Chondrocyte (in vitro differentiated cells): ENCODE measurements at regions not wholly inside any gene's neighbourhood (a gene's known extent, or its start where the extent isn't known, plus 50 kb on each side); places are given as distances from the start of the nearest gene placed in this dataset.

ENCODE experiments used
- DNase-seq: peaks from one replicate; pipeline ENCODE4 v3.0.0; 2021; ENCODE audit warnings: mixed read lengths, low spot score
- H3K27ac Mint-ChIP-seq: one replicate; pipeline ENCODE4 v1.8.0; 2021; ENCODE audit warnings: mild to moderate bottlenecking, moderate library complexity, mixed read lengths; ENCODE audit not compliant: unreplicated experiment
- H3K27me3 Mint-ChIP-seq: 2 replicates; pipeline ENCODE4 v1.8.0; 2021; ENCODE audit warnings: low read depth, mixed read lengths
- H3K36me3 Mint-ChIP-seq: 2 replicates; pipeline ENCODE4 v1.8.0; 2021; ENCODE audit warnings: low read depth, mixed read lengths
- H3K4me1 Mint-ChIP-seq: 2 replicates; pipeline ENCODE4 v1.8.0; 2021; ENCODE audit warnings: low read depth, mild to moderate bottlenecking, mixed read lengths
- H3K4me3 Mint-ChIP-seq: one replicate; pipeline ENCODE4 v1.8.0; 2021; ENCODE audit warnings: mild to moderate bottlenecking, moderate library complexity, mixed read lengths; ENCODE audit not compliant: unreplicated experiment
- H3K9me3 Mint-ChIP-seq: 2 replicates; pipeline ENCODE4 v1.8.0; 2021; ENCODE audit warnings: low read depth, mixed read lengths
- CTCF ChIP-seq: fragments of 200-600 bp; sonication (generic); IDR thresholded peaks from 2 replicates; pipeline ENCODE4 v1.5.0; 2021; ENCODE audit warnings: antibody characterized with exemption, mild to moderate bottlenecking, moderate library complexity

DNA sequence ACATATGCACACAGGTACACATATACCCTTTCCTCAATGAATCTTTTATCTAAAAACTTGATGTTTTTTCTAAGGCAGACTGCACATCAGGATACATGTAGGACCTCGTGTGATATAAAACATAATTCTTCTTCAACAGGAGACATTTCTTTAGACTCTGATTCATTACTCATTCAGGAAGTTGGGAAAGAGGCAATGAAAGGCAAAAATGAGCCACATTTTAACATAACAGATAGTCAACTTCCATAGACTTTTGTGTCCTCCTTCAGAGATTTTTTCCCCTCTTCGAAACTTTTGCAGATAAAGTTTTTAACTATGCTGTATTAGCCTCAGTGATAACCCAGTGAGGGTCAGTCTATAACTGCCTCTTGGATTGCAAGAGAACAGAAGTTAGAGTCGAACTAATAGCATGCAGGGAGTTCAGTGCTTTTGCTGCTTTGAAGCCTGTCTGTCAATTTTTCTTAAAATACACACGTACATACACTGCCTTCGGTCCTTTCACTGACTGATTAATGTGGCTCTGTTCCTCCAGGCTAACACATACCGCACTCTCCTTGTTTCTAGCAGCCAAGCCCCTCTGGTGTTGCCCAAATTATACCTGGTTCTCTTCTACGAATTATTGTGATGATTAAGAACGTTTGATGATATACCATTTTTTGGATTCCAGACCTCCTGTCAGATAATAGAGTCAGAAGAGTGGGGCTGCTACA is 562.5 kb upstream of the MAP3K7 start:
- DNase-seq, result no peak
- Mint-ChIP-seq H3K4me1 (peaks cover 28% of the 10 kb centered on the region), H3K27ac (peak overlapping the region; percentile 13), H3K36me3 (no peaks in the 10 kb centered on the region), H3K27me3 (no peaks in the 10 kb centered on the region), H3K4me3 (no peak overlapping the region), H3K9me3 (no peaks in the 10 kb centered on the region)
- no peak for TF ChIP-seq CTCF

GRCh38 chr6:91144126-91144525 is 557.3 kb upstream of the MAP3K7 start:
- Mint-ChIP-seq H3K36me3 (no peaks in the 10 kb centered on the region), H3K9me3 (no peaks in the 10 kb centered on the region), H3K4me1 (peaks cover 53% of the 10 kb centered on the region), H3K27ac (no peak overlapping the region), H3K4me3 (no peak overlapping the region), H3K27me3 (no peaks in the 10 kb centered on the region)
- no peak for TF ChIP-seq CTCF
- no peak for DNase-seq

- Mint-ChIP-seq H3K27me3 (no peaks in the 10 kb centered on the region), H3K36me3 (no peaks in the 10 kb centered on the region), H3K4me1 (peaks cover 61% of the 10 kb centered on the region), H3K9me3 (no peaks in the 10 kb centered on the region), H3K27ac (no peak overlapping the region), H3K4me3 (no peak overlapping the region)
- TF ChIP-seq CTCF, result no peak
- DNase-seq, result no peak
Measured at GRCh38 chr6:91142154-91142553, 555.3 kb upstream of the MAP3K7 start.

GRCh38 chr6:91141346-91141745 is 554.5 kb upstream of the MAP3K7 start:
- Mint-ChIP-seq H3K4me1 (peaks cover 69% of the 10 kb centered on the region), H3K27ac (no peak overlapping the region), H3K27me3 (no peaks in the 10 kb centered on the region), H3K4me3 (no peak overlapping the region), H3K9me3 (no peaks in the 10 kb centered on the region), H3K36me3 (no peaks in the 10 kb centered on the region)
- no peak for DNase-seq
- TF ChIP-seq CTCF, result no peak

GRCh38 chr6:91140449-91140848 is 553.6 kb upstream of the MAP3K7 start:
- Mint-ChIP-seq H3K4me1 (peaks cover 73% of the 10 kb centered on the region), H3K27ac (peak overlapping the region; percentile 51), H3K36me3 (no peaks in the 10 kb centered on the region), H3K27me3 (no peaks in the 10 kb centered on the region), H3K9me3 (no peaks in the 10 kb centered on the region), H3K4me3 (no peak overlapping the region)
- no peak for DNase-seq
- no peak for TF ChIP-seq CTCF
